Suprapubic skin (tissue), 3 donors: ENCODE measurements at regions not wholly inside any gene's neighbourhood (a gene's known extent, or its start where the extent isn't known, plus 50 kb on each side); places are given as distances from the start of the nearest gene placed in this dataset.

Experiments used
- CTCF ChIP-seq, 2 donors: fragments of 200-600 bp in 1 of 2; fragments of 450-650 bp in 1 of 2; sonication (generic) in 1 of 2; IDR thresholded peaks; one replicate each; pipeline ENCODE4 v1.5.1; 2016 to 2019; ENCODE audit warnings: antibody characterized with exemption in 2 of 2, mild to moderate bottlenecking in 1 of 2, moderate library complexity in 1 of 2
- EP300 ChIP-seq: sonication (generic); formaldehyde crosslinking; IDR thresholded peaks from one replicate; pipeline ENCODE4 v1.6.1; 2017; ENCODE audit warnings: antibody characterized with exemption

- TF ChIP-seq EP300 = no peak
- TF ChIP-seq CTCF (IDR thresholded peaks at IDR 0.05) = no peak
These were observed 200.2 kb upstream of the LINGO1 start for GRCh38 chr15:77832874-77833273.
